ENCODE measurements at regions not wholly inside any gene's neighbourhood (a gene's known extent, or its start where the extent isn't known, plus 50 kb on each side); places are given as distances from the start of the nearest gene placed in this dataset.

DNA sequence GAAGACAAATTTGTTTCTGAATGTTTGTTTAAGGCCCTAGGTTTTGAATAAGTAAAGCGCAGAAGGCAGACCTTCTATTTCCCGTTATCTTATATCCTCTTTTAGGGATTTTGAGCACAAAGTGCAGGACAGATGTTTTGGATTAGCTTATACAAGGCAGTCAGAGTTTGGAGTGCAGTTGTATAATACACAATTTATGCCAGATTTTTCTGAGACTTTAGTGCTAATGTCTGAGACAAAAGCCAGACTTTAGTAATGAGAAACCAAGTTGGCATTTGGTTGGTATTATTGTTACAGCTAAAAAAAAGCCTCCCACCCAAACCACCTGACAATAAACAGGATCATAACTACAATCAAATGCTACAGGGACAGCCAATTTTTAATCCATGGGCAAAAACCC is 309.9 kb upstream of the SATB1 start:
- TF ChIP-seq, protein P1, sequence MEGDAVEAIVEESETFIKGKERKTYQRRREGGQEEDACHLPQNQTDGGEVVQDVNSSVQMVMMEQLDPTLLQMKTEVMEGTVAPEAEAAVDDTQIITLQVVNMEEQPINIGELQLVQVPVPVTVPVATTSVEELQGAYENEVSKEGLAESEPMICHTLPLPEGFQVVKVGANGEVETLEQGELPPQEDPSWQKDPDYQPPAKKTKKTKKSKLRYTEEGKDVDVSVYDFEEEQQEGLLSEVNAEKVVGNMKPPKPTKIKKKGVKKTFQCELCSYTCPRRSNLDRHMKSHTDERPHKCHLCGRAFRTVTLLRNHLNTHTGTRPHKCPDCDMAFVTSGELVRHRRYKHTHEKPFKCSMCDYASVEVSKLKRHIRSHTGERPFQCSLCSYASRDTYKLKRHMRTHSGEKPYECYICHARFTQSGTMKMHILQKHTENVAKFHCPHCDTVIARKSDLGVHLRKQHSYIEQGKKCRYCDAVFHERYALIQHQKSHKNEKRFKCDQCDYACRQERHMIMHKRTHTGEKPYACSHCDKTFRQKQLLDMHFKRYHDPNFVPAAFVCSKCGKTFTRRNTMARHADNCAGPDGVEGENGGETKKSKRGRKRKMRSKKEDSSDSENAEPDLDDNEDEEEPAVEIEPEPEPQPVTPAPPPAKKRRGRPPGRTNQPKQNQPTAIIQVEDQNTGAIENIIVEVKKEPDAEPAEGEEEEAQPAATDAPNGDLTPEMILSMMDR (IDR thresholded peaks at IDR 0.05), result no peak
- Histone ChIP-seq H3K4me3 (replicated peaks in 1 of 3; ENCODE audit: low read depth in 2 of 3, low read length in 3 of 3) (no peak overlapping the region), H3K27me3 (ENCODE audit: control insufficient read depth in 2 of 2, insufficient read depth in 2 of 2, low read length in 2 of 2) (no peaks in the 10 kb centered on the region), H3K79me2 (ENCODE audit: insufficient read depth, low read length) (no peaks in the 10 kb centered on the region), H3K36me3 (replicated peaks in 1 of 2; ENCODE audit: control insufficient read depth in 1 of 2, insufficient read depth in 2 of 2, low read length in 2 of 2) (no peaks in the 10 kb centered on the region), H3K4me2 (replicated peaks; ENCODE audit: extremely low read depth, low read length, poor library complexity, severe bottlenecking) (no peak overlapping the region), H2AFZ (ENCODE audit: insufficient read depth, low read depth, low read length, poor library complexity, severe bottlenecking) (no peak overlapping the region), H3K27ac (ENCODE audit: low read depth in 1 of 2, low read length in 2 of 2) (no peak overlapping the region), H3K9me3 (replicated peaks in 1 of 2; ENCODE audit: control insufficient read depth in 1 of 2, insufficient read depth in 1 of 2, low read length in 2 of 2) (no peaks in the 10 kb centered on the region), H3K4me1 (ENCODE audit: control insufficient read depth in 1 of 2, insufficient read depth in 2 of 2, low read length in 2 of 2) (peaks cover 6 to 14% of the 10 kb centered on the region in 2 donors), H4K20me1 (ENCODE audit: insufficient read depth, low read length) (no peaks in the 10 kb centered on the region), H3K9ac (ENCODE audit: insufficient read depth, low read length, poor library complexity, severe bottlenecking) (no peak overlapping the region)
- no peak overlapping the region for H3K4me3 Mint-ChIP-seq
- peaks cover 0 to 2% (median 0%) of the 10 kb centered on the region in 3 donors for H3K27me3 Mint-ChIP-seq (ENCODE audit: low read depth in 3 of 3)
- intact Hi-C loops (cut with micrococcal nuclease), result no loop called here
- DNase-seq, result no peak
- WGBS (ENCODE audit: insufficient coverage), result no CpG with 5 or more reads among the region's 2 CpGs
- peaks cover 18% of the 10 kb centered on the region for H3K4me1 Mint-ChIP-seq
- no peaks in the 10 kb centered on the region for H3K36me3 Mint-ChIP-seq
- no peaks in the 10 kb centered on the region for H3K9me3 Mint-ChIP-seq
- H3K27ac Mint-ChIP-seq, result no peak overlapping the region

DNA sequence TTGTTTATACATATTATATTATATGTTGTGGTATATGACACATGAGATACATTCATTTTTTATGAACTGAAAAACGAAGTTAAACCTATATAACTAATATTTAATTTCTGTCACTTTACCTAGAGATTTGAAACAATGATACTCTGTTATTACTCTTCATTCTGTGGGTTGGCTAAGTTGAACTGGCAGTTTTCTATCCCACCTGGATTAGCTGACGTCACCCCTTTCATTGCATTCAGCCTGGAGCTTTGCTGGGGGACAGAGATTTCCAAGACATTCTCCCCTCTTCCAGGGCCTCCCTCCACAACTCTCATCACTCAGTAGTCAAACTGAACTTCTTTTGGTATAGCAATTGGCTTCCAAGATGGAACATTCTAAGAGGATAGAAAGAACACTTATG is 309.2 kb upstream of the SATB1 start:
- Histone ChIP-seq H3K79me2 (ENCODE audit: insufficient read depth, low read length) (no peaks in the 10 kb centered on the region), H3K4me1 (ENCODE audit: control insufficient read depth in 1 of 2, insufficient read depth in 2 of 2, low read length in 2 of 2) (peaks cover 11 to 13% of the 10 kb centered on the region in 2 donors), H3K36me3 (replicated peaks in 1 of 2; ENCODE audit: control insufficient read depth in 1 of 2, insufficient read depth in 2 of 2, low read length in 2 of 2) (no peaks in the 10 kb centered on the region), H2AFZ (ENCODE audit: insufficient read depth, low read depth, low read length, poor library complexity, severe bottlenecking) (no peak overlapping the region), H4K20me1 (ENCODE audit: insufficient read depth, low read length) (no peaks in the 10 kb centered on the region), H3K9ac (ENCODE audit: insufficient read depth, low read length, poor library complexity, severe bottlenecking) (no peak overlapping the region), H3K4me2 (replicated peaks; ENCODE audit: extremely low read depth, low read length, poor library complexity, severe bottlenecking) (no peak overlapping the region), H3K4me3 (replicated peaks in 1 of 3; ENCODE audit: low read depth in 2 of 3, low read length in 3 of 3) (no peak overlapping the region), H3K9me3 (replicated peaks in 1 of 2; ENCODE audit: control insufficient read depth in 1 of 2, insufficient read depth in 1 of 2, low read length in 2 of 2) (no peaks in the 10 kb centered on the region), H3K27ac (ENCODE audit: low read depth in 1 of 2, low read length in 2 of 2) (no peak overlapping the region), H3K27me3 (ENCODE audit: control insufficient read depth in 2 of 2, insufficient read depth in 2 of 2, low read length in 2 of 2) (no peaks in the 10 kb centered on the region)
- no peak for DNase-seq
- no peaks in the 10 kb centered on the region for H3K9me3 Mint-ChIP-seq
- no peak overlapping the region for H3K27ac Mint-ChIP-seq
- H3K36me3 Mint-ChIP-seq, result no peaks in the 10 kb centered on the region
- peaks cover 17% of the 10 kb centered on the region for H3K4me1 Mint-ChIP-seq
- H3K27me3 Mint-ChIP-seq (ENCODE audit: low read depth in 3 of 3), result peaks cover 0 to 2% (median 0%) of the 10 kb centered on the region in 3 donors
- intact Hi-C loops (cut with micrococcal nuclease), result no loop called here
- no peak overlapping the region for H3K4me3 Mint-ChIP-seq
- TF ChIP-seq, protein P1 (IDR thresholded peaks at IDR 0.05), result no peak
- no CpG with 5 or more reads among the region's 2 CpGs for WGBS (ENCODE audit: insufficient coverage)
